SK-N-SH (cell line): ENCODE measurements at regions not wholly inside any gene's neighbourhood (a gene's known extent, or its start where the extent isn't known, plus 50 kb on each side); places are given as distances from the start of the nearest gene placed in this dataset.

Source experiments
- CTCF ChIP-seq: fragments of 200-600 bp; sonication (generic); IDR thresholded peaks from 2 replicates; pipeline ENCODE4 v1.6.1; 2017; ENCODE audit warnings: antibody characterized with exemption, mild to moderate bottlenecking, moderate library complexity
- EP300 ChIP-seq, 2 experiments: IDR thresholded peaks; 2 replicates each; pipeline versions ENCODE4 v1.4.0 to v1.6.1; 2012; ENCODE audit warnings: borderline replicate concordance in 1 of 2, low read depth in 1 of 2, low read length in 1 of 2
- GABPA ChIP-seq: IDR thresholded peaks from 2 replicates; pipeline ENCODE4 v1.4.0; 2012; ENCODE audit warnings: low read depth, mild to moderate bottlenecking
- GATA2 ChIP-seq: sonication (generic); formaldehyde crosslinking; IDR thresholded peaks from 2 replicates; pipeline ENCODE4 v1.5.0; 2020; ENCODE audit warnings: mild to moderate bottlenecking, missing genetic modification reagents
- NRF1 ChIP-seq: IDR thresholded peaks from 2 replicates; pipeline ENCODE4 v1.6.1; 2012; ENCODE audit warnings: low read depth, mild to moderate bottlenecking, low read length
- POLR2AphosphoS5 ChIP-seq: IDR thresholded peaks from 2 replicates; pipeline ENCODE4 v1.6.1; 2012; ENCODE audit warnings: low read depth, low read length
- RAD21 ChIP-seq: IDR thresholded peaks from 2 replicates; pipeline ENCODE4 v1.6.1; 2012; ENCODE audit warnings: mild to moderate bottlenecking, low read length
- USF2 ChIP-seq: fragments of 150-350 bp; IDR thresholded peaks from 2 replicates; pipeline ENCODE4 v1.6.1; 2017; ENCODE audit warnings: antibody characterized with exemption, low read length, low read depth, borderline replicate concordance

GRCh38 chr11:81420668-81421250, 1312.9 kb downstream of the FAM181B start:
- TF ChIP-seq CTCF (no peak), USF2 (no peak), POLR2AphosphoS5 (no peak), RAD21 (no peak), EP300 (IDR thresholded peaks at IDR 0.05; ENCODE audit: borderline replicate concordance in 1 of 2, low read depth in 1 of 2, low read length in 1 of 2) (no peak), NRF1 (no peak), GABPA (no peak), GATA2 (CRISPR knock-in tag) (no peak)
